ENCODE measurements at regions not wholly inside any gene's neighbourhood (a gene's known extent, or its start where the extent isn't known, plus 50 kb on each side); places are given as distances from the start of the nearest gene placed in this dataset.

DNA sequence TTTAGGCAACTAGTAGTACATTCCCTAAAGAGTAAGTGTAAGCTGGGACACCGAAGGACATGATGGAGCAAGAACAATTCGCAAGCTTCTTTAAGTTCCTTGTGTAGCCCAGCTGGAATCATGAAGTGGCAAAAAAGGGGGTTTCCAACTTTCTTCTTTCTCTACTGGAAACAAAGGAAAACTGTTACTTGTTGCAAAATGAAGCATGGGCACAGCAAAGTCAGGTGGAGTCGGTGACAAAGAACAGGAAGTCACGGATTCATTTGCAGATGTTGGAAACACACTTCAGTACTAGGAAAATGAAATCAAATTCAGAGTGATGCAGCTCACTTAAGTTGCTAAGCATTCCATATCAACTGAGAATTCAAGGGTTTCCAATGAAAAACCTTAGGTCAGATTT, 706.9 kb upstream of the STXBP6 start:
- no peak for DNase-seq (ENCODE audit: low spot score)

DNA sequence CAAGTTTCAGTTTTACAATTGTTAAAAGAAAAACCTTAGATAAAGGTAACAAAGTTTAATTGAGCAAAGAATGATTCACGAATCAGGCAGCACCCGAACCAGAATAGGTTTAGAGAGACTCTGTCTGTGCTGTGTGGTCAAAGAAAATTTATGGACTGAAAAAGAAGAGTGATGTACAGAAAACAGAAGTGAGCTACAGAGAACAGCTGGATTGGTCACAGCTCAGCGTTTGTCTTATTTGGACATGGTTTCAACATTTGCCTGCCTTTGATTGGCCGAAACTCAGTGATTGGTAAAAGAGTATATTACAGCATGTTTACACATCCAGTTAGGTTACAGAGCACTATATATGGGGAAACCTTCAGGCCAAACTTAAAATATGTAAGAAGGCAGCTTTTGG, 703.2 kb upstream of the STXBP6 start:
- no peak for DNase-seq (ENCODE audit: low spot score)

DNA sequence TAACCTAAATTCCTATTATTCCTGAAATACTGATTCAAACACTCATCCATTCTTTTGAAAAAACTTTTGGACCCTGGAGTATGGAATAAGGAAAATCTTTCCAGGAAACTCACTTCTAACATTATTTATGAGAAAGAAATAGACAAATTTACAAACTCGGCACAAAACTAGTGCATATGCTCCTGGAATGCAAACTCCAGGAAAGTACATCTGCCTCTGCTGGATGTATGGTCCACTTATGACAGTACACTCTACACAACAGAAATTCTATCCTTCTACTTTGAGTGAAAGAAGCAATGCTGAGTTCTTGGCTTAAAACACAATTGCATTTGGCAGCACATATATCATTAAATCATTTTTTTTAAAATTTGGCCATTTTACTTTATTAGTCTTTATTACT, 700.5 kb upstream of the STXBP6 start:
- DNase-seq (ENCODE audit: low spot score) = no peak
